ENCODE measurements at regions not wholly inside any gene's neighbourhood (a gene's known extent, or its start where the extent isn't known, plus 50 kb on each side); places are given as distances from the start of the nearest gene placed in this dataset.

GRCh38 chr6:126439040-126439439 is 99.1 kb downstream of the CENPW start:
- TF ChIP-seq CTCF (IDR thresholded peaks at IDR 0.05; ENCODE audit: insufficient read depth, low read depth, low read length): no peak
- no peak overlapping the region for H3K4me3 ChIP-seq (ENCODE audit: low read depth, low read length)
- no peak for DNase-seq (ENCODE audit: low read depth)

GRCh38 chr6:126440923-126441322 is 101.0 kb downstream of the CENPW start:
- no peak overlapping the region for H3K4me3 ChIP-seq (ENCODE audit: low read depth, low read length)
- TF ChIP-seq CTCF (IDR thresholded peaks at IDR 0.05; ENCODE audit: insufficient read depth, low read depth, low read length): no peak
- no peak for DNase-seq (ENCODE audit: low read depth)

DNA sequence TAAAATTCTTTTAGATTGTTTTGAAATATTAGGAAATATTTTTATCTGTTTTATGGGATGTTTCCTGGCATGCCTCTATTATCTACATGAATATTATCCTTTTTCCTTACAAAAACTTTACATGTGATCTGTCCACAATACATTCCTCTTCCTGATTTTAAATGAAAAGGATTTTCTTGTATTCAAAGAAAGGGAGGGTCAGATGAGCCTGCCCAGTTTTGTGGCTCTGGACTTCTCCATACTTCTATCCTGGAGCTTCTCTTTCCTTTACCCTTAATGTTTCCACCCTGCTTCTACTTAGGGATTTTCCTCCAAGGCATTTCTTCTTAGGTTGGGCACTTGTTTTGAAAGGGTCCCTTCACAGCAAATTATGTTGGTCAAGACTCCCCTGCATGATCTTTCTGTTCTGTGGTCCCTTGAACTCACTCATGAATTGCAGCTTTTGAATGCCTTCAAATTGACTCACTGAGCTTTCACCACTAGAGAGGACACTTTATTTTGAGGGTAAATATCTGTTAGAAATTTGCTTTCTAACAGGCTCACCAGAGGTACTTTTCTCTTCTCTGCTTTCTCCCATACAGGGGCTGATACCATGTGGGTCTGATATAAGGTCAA is 104.9 kb downstream of the CENPW start:
- peak; percentile 26 for DNase-seq (ENCODE audit: low read depth)
- H3K4me3 ChIP-seq (ENCODE audit: low read depth, low read length): no peak overlapping the region
- no peak for TF ChIP-seq CTCF (IDR thresholded peaks at IDR 0.05; ENCODE audit: insufficient read depth, low read depth, low read length)

- H3K4me3 ChIP-seq (ENCODE audit: low read depth, low read length): no peak overlapping the region
- TF ChIP-seq CTCF (IDR thresholded peaks at IDR 0.05; ENCODE audit: insufficient read depth, low read depth, low read length): no peak
- no peak for DNase-seq (ENCODE audit: low read depth)
Measured at GRCh38 chr6:126446248-126446647, 106.3 kb downstream of the CENPW start.

- no peak for TF ChIP-seq CTCF (IDR thresholded peaks at IDR 0.05; ENCODE audit: insufficient read depth, low read depth, low read length)
- no peak for DNase-seq (ENCODE audit: low read depth)
- H3K4me3 ChIP-seq (ENCODE audit: low read depth, low read length): no peak overlapping the region
Measured at GRCh38 chr6:126447367-126447766, 107.5 kb downstream of the CENPW start.

DNA sequence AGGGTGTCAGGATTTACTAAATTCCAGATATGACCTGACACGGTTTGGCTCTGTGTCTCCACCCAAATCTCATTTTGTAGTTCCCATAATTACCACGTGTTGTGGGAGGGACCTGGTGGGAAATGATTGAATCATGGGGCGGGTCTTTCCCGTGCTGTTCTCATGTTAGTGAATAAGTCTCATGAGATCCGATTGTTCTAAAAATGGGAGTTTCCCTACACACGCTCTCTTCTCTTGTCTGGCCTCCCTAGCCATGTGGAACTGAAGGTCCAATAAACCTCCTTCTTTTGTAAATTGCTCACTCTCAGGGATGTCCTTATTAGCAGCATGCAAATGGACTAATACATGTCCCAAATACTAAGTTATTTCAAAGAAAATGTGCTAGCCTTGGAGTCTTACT is 121.1 kb downstream of the CENPW start:
- no peak for TF ChIP-seq CTCF (IDR thresholded peaks at IDR 0.05; ENCODE audit: insufficient read depth, low read depth, low read length)
- DNase-seq (ENCODE audit: low read depth): no peak
- no peak overlapping the region for H3K4me3 ChIP-seq (ENCODE audit: low read depth, low read length)

GRCh38 chr6:126464245-126464644 is 124.3 kb downstream of the CENPW start:
- DNase-seq (ENCODE audit: low read depth): no peak
- H3K4me3 ChIP-seq (ENCODE audit: low read depth, low read length): no peak overlapping the region
- TF ChIP-seq CTCF (IDR thresholded peaks at IDR 0.05; ENCODE audit: insufficient read depth, low read depth, low read length): no peak
